ENCODE measurements at regions not wholly inside any gene's neighbourhood (a gene's known extent, or its start where the extent isn't known, plus 50 kb on each side); places are given as distances from the start of the nearest gene placed in this dataset.
A peak's percentile ranks its signal among the peaks of the same experiment; 100 is the strongest.
"Not testable (repeated sequence)": the region's sequence is repeated elsewhere in the genome, so short reads cannot be mapped to it uniquely, and the experiment has no call there.

- DNase-seq (ENCODE audit: low read depth) = no peak
Measured at GRCh38 chr6:4258733-4259132, 123.4 kb upstream of the ECI2 start.

- DNase-seq (ENCODE audit: low read depth) = no peak
Measured at GRCh38 chr6:4256969-4257368, 121.6 kb upstream of the ECI2 start.

GRCh38 chr6:4253604-4254231, 118.3 kb upstream of the ECI2 start:
- DNase-seq (ENCODE audit: low read depth) = no peak

- not testable (repeated sequence) for DNase-seq (ENCODE audit: low read depth)
Measured at GRCh38 chr6:4252445-4252844, 117.1 kb upstream of the ECI2 start.

GRCh38 chr6:4250645-4251044, 115.3 kb upstream of the ECI2 start:
- DNase-seq (ENCODE audit: low read depth) = no peak

- not testable (repeated sequence) for DNase-seq (ENCODE audit: low read depth)
Measured at GRCh38 chr6:4243832-4244231, 108.5 kb upstream of the ECI2 start.

- DNase-seq (ENCODE audit: low read depth) = no peak
Measured at GRCh38 chr6:4243237-4243636, 107.9 kb upstream of the ECI2 start.

GRCh38 chr6:4242601-4243000, 107.2 kb upstream of the ECI2 start:
- DNase-seq (ENCODE audit: low read depth) = no peak

- DNase-seq (ENCODE audit: low read depth) = no peak
Measured at GRCh38 chr6:4240148-4240547, 104.8 kb upstream of the ECI2 start.

GRCh38 chr6:4225161-4225872, 89.9 kb upstream of the ECI2 start:
- DNase-seq (ENCODE audit: low read depth) = no peak

GRCh38 chr6:4224067-4224978, 88.9 kb upstream of the ECI2 start:
- no peak for DNase-seq (ENCODE audit: low read depth)

- no peak for DNase-seq (ENCODE audit: low read depth)
Measured at GRCh38 chr6:4220558-4220957, 85.2 kb upstream of the ECI2 start.

GRCh38 chr6:4218619-4219317, 83.4 kb upstream of the ECI2 start:
- not testable (repeated sequence) for DNase-seq (ENCODE audit: low read depth)

GRCh38 chr6:4212588-4212987, 77.2 kb upstream of the ECI2 start:
- no peak for DNase-seq (ENCODE audit: low read depth)

- peak; percentile 43 for DNase-seq (ENCODE audit: low read depth)
Measured at GRCh38 chr6:4210629-4211419, 75.4 kb upstream of the ECI2 start.

GRCh38 chr6:4209196-4209595, 73.8 kb upstream of the ECI2 start:
- DNase-seq (ENCODE audit: low read depth) = no peak

- DNase-seq (ENCODE audit: low read depth) = no peak
Measured at GRCh38 chr6:4208158-4208557, 72.8 kb upstream of the ECI2 start.

GRCh38 chr6:4203642-4204417, 68.5 kb upstream of the ECI2 start:
- not testable (repeated sequence) for DNase-seq (ENCODE audit: low read depth)

GRCh38 chr6:4192627-4193026, 57.3 kb upstream of the ECI2 start:
- DNase-seq (ENCODE audit: low read depth) = no peak

GRCh38 chr6:4192173-4192572, 56.8 kb upstream of the ECI2 start:
- DNase-seq (ENCODE audit: low read depth) = no peak

Data from stimulated activated CD4-positive, alpha-beta T cell treated with anti-CD3 and anti-CD28 coated beads, Interleukin-2, amount 100 ng/mL, for 4 hours (primary cell).